ENCODE measurements at regions not wholly inside any gene's neighbourhood (a gene's known extent, or its start where the extent isn't known, plus 50 kb on each side); places are given as distances from the start of the nearest gene placed in this dataset.
A peak's percentile ranks its signal among the peaks of the same experiment; 100 is the strongest.

GRCh38 chr12:69056743-69057515 is 124.0 kb upstream of the CPM start:
- H3K27me3 Mint-ChIP-seq (ENCODE audit: low read depth, unreplicated experiment): no peaks in the 10 kb centered on the region
- no peak for TF ChIP-seq EZH2 (IDR thresholded peaks at IDR 0.05; ENCODE audit: insufficient read depth, low read length)
- no peak for TF ChIP-seq CTCF (IDR thresholded peaks at IDR 0.05; ENCODE audit: insufficient read depth, low read depth, low read length)
- H3K79me2 ChIP-seq (ENCODE audit: insufficient read depth, low read length): no peaks in the 10 kb centered on the region
- H3K9me3 Mint-ChIP-seq (ENCODE audit: unreplicated experiment): peaks cover 2% of the 10 kb centered on the region
- peak; percentile 62 for DNase-seq (ENCODE audit: low read depth)
- no peaks in the 10 kb centered on the region for H3K36me3 Mint-ChIP-seq (ENCODE audit: low read depth, unreplicated experiment)
- no peak overlapping the region for H3K4me3 ChIP-seq (ENCODE audit: insufficient read depth, low read depth, low read length)
- FAIRE-seq: no peak
- H3K27ac ChIP-seq (ENCODE audit: low read depth, low read length): no peak overlapping the region
- peaks cover 21% of the 10 kb centered on the region for H3K4me1 ChIP-seq (ENCODE audit: insufficient read depth, low read length)
- no peaks in the 10 kb centered on the region for H4K20me1 ChIP-seq (ENCODE audit: insufficient read depth, low read length)
- H3K27me3 ChIP-seq (ENCODE audit: insufficient read depth, low read length): no peaks in the 10 kb centered on the region
- no peaks in the 10 kb centered on the region for H3K36me3 ChIP-seq (ENCODE audit: insufficient read depth, low read length)
- H3K4me3 Mint-ChIP-seq (ENCODE audit: unreplicated experiment): no peak overlapping the region
- no peak overlapping the region for H3K9ac ChIP-seq (ENCODE audit: low read length)
- peaks cover 27% of the 10 kb centered on the region for H3K4me1 Mint-ChIP-seq (ENCODE audit: low read depth, unreplicated experiment)
- H3K4me2 ChIP-seq (ENCODE audit: low read length): no peak overlapping the region
- H3K27ac Mint-ChIP-seq (ENCODE audit: unreplicated experiment): peak overlapping the region; percentile 15
- no peak overlapping the region for H2AFZ ChIP-seq (ENCODE audit: low read depth, low read length)
- no peaks in the 10 kb centered on the region for H3K9me3 ChIP-seq (ENCODE audit: insufficient read depth, low read depth, low read length)

GRCh38 chr12:69057742-69058141 is 124.8 kb upstream of the CPM start:
- Histone ChIP-seq H3K27ac (ENCODE audit: low read depth, low read length) (no peak overlapping the region), H3K79me2 (ENCODE audit: insufficient read depth, low read length) (no peaks in the 10 kb centered on the region), H3K4me2 (ENCODE audit: low read length) (no peak overlapping the region), H2AFZ (ENCODE audit: low read depth, low read length) (no peak overlapping the region), H3K9me3 (ENCODE audit: insufficient read depth, low read depth, low read length) (no peaks in the 10 kb centered on the region), H4K20me1 (ENCODE audit: insufficient read depth, low read length) (no peaks in the 10 kb centered on the region), H3K4me1 (ENCODE audit: insufficient read depth, low read length) (peaks cover 15% of the 10 kb centered on the region), H3K36me3 (ENCODE audit: insufficient read depth, low read length) (no peaks in the 10 kb centered on the region), H3K27me3 (ENCODE audit: insufficient read depth, low read length) (no peaks in the 10 kb centered on the region), H3K9ac (ENCODE audit: low read length) (no peak overlapping the region), H3K4me3 (ENCODE audit: insufficient read depth, low read depth, low read length) (no peak overlapping the region)
- DNase-seq (ENCODE audit: low read depth): no peak
- Mint-ChIP-seq H3K36me3 (ENCODE audit: low read depth, unreplicated experiment) (no peaks in the 10 kb centered on the region), H3K4me1 (ENCODE audit: low read depth, unreplicated experiment) (peaks cover 21% of the 10 kb centered on the region), H3K9me3 (ENCODE audit: unreplicated experiment) (peaks cover 2% of the 10 kb centered on the region), H3K27me3 (ENCODE audit: low read depth, unreplicated experiment) (no peaks in the 10 kb centered on the region), H3K27ac (ENCODE audit: unreplicated experiment) (no peak overlapping the region), H3K4me3 (ENCODE audit: unreplicated experiment) (no peak overlapping the region)
- TF ChIP-seq EZH2 (IDR thresholded peaks at IDR 0.05; ENCODE audit: insufficient read depth, low read length) (no peak), CTCF (IDR thresholded peaks at IDR 0.05; ENCODE audit: insufficient read depth, low read depth, low read length) (no peak)
- FAIRE-seq: no peak
